NCI-H1930 (cell line): ENCODE measurements at regions not wholly inside any gene's neighbourhood (a gene's known extent, or its start where the extent isn't known, plus 50 kb on each side); places are given as distances from the start of the nearest gene placed in this dataset.
A peak's percentile ranks its signal among the peaks of the same experiment; 100 is the strongest.

Experiments used
- DNase-seq, 2 experiments: peaks; one replicate each; lab custom pipeline; 2025; lab: John Stamatoyannopoulos, UW

DNA sequence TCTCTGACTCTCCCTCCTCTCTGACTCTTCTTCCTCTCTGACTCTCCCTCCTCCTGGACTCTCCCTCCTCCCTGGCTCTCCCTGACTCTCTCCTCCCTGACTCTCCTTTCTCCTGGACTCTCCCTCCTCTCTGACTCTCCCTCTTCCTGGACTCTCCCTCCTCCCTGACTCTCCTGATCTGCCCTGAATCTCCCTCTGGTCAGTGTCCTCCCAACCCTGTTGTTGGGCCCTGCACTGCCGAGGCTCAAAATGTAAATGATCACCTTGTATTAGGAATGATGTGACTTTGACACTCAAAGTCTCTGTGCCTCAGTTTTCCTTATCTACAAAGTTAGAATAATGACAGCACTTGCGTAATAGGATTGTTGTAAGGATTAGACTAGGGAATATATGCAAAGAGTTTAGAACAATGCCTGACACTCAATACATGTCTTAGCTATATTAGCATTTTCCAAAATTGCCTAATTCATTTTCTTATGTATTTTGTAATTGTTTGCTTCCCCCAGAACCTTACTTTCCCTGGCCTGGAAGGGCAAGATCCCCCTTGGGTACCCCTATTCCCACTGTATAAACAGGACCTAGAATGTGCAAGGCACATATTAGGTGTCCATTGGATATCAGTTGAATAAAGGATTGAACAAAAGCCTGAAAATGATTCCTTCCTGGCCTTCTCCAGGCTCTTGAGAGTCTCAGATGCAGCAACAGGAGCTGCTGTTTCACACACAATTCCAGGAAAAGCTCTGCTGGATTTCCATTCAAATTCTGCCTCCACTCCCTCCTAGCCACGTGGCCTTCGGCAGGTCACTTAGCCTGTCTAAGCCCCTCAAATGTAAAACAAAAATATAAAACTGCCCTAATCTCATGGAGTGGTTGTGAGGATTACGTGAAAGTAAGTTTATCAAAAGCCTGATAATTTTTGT is 170.1 kb downstream of the INHBB start:
- no peak for DNase-seq

DNA sequence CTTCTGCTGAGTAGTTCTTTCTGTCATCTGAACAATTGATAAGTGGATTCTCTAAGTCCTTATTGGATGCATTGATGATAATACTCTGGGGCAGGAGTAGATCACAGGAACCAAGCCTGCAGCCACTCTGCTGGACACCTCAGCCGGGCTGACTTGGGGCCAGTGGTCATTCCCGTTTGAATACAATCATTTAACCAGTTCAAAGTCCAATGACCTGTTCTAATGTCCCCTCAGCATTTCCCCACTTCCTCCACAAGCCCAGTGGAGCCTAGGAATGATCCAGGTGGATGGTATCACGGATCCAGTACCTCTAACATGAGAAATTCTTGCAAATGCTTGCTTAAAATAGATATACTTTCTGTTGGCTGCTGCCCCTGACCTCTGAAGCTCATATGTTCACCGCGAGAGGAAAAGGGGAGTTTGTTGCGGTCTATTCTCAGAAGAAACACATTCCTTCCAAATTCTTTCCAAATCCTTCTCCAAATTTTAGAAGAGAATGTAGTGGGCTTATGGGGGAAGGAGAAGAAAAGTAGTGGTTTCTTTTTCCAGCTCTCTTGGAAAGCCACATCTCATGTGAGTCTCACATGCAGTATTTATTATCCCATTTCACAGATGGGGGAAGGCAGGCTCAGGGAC is 170.9 kb downstream of the INHBB start:
- no peak for DNase-seq

DNA sequence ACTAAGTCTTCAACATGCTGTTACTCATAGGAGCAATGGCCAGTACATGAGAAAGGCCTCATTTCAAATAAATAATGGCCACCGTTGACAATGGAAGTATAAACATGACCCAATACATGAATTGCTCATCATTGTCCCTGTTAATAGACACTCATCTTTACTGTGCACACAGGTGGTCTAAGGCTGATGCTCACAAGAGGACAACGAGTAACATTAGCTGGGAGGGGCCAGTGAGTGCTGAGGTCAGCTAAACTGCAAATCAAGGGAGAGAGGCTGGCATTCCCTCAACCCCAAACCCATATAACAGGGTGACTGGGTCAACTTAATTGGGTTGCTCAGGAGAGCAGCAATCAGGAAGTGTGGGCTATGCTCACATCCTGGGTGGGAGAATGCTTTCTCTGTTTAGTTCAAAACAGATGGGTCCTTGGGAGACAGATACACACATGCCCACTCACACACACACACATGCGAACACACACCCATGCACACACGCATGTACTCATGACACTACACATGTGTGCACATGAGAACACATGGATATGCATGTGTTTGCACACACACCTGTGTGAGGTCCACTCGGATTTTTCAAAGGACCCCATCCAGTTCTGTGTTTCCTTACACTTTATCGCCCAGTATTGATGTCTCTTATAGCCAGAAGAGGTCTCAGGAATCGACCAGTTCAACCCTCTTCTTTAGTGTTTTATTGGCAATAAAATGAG is 172.0 kb downstream of the INHBB start:
- DNase-seq = no peak

DNA sequence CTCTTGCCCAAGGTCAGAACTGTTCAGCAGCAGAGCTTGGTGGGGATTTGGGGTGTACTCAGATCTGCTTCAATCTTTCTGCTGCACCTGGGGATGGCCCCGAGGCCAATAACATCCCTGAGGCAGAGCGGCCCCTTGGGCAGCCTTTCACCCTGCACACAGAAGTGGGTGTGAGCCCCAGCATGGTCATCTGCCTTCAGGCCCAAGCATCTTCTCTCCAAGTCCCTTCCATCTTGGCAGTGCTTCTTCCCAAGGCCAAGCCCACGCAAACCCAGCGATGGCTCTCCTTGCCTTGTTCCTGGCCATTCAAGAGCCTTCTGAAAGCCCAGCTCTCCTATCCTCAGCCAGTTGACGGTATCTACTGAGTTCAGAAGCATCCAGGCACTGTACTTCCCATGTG is 172.9 kb downstream of the INHBB start:
- no peak for DNase-seq

DNA sequence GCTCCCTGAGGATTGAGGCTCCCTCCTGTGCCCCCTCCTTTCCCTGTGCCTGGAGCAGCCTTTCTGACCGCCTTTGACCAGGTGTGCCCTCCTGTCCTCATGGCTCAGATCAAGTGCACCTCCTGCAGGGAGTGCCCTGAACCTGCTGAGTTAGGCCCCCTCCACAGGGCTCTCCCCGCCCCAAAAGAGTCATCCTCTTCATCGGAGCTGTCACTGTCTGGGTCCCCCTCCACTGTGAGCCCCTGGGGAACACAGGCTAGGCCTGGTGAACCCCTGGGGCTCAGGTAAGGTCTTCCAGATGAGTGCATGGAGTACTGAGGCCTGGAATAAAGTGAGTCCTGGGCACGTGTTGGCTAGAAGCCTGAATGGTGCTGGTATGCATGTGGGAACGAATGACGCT is 173.5 kb downstream of the INHBB start:
- DNase-seq = no peak

DNA sequence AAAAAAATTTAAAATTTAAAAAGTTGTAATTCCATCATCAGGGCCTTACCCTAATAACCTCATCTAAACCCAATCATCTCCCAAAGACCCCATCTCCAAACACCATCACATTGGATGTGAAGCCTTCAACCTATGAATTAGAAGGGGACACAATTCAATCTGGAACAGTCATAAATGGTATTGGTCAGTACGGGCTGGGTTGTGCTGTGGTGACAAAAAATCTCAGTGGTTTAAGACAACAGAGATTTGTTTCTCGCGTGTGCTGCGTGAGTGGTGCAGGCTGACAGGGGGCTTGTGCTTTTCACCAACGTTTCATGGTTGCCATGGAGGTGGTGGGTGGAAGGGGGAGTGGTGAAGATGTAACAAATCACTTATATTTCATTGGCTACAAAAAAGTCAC is 174.5 kb downstream of the INHBB start:
- no peak for DNase-seq

DNA sequence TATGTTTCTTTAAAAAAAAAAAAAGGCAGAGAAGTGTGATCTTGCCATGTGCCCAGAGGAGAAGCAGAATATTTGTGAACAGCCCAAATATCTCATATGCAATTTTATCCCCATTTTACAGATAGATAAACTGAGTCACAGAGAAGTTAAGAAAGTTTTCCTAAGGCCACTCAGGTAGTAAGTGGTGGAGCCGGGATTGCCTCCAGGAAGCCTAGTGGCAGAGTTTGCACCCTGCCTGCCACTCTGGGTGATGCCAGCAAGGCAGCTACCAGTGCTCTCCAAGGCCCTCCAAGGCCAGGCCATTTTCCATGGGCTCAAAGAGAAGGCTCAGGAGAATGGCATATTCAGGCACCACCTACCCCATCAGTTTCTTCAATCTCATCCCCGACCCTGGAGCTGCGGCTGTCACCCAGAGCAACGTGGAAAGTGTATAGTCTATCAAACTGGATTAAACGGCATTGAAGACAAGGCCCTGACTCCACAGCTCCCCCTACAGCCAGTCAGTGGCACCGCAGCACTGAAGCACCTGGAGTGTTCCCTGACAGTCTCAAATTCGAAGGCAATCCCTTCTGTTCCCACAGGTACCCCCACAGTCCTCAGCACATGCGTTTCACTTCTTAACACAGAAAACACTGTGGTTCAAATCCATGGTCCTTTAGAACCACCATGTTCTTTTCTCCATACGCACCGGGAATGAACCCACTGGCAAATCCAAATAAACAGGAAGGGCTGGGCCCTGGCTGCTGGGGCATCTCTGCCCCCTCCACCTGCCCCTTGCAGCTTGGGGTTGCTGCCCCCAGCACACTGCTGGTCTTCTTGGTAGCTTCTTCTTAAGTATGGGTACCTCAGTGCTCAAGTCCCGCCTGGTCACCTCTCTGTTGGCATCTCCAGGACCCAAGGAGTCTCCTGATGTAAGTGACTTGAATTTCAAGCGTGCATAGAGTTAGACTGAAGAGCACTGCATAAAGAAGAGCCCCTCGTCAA is 175.3 kb downstream of the INHBB start:
- peak in 1 of 2 experiments; percentile 2 for DNase-seq

DNA sequence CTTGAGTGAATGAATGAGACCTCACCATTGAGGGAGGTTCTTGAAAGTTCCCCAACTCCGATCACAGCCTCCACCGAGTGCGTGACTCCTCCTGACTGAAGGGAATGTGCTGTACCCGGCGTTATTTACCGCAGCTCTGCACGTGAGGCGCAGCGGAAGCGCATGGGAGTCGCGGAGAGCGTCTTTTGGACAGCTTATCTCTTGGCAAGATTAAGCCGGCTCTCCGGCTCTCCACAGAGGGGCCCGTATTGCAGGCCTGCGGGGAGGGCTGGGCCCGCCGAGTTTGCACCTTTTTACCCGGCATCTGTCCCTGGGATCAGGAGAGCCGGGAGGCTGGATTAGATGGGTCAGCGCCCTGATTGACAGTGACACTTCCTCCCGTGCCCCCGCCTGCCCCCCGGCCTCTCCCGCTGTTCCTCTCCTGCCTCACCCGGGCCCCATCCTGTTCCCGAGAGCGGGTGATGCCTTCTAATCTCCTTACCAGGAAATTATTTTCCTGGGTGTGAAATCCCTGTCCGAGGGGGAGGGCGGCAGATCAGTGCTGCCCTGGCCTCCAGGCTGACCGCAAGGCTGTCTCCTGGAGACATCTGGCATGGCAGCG is 176.3 kb downstream of the INHBB start:
- no peak for DNase-seq

DNA sequence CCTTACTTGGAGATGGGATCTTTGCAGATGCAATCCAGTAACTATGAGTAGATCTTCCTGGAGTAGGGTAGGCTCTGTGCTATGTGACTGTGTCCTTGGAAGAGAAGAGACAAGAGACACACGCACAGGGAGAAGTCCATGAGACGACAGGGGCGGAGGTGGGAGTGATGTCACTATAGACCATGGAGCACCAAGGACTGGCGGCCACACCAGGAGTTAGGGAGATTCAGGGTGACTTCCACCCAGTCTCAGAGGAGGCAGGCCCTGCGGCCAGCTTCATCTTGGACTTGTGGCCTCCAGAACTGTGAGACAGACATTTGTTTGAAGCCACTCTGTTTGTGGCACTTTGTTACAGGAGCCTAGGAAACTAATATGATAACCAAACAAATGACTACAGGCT is 177.8 kb downstream of the INHBB start:
- DNase-seq = no peak

DNA sequence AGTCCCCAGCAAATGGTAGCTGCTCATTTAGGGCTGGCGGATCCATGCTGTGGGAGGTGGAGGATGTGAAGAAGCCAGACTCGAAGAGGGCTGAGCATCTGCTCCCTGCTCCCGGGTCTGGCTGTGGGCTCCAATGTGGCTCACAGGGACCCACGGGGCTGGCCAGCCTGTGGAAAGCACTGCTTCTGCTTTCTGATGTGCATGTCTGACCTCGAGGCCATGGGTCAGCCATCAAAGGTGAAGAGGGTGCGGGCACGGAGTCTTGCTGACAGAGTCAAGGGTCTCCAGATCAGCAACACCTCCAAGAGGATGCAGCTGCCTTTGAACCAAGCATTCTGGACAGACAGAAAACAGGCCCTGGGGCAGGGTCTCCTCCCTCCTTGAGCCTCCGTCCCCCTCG is 178.2 kb downstream of the INHBB start:
- DNase-seq = no peak

DNA sequence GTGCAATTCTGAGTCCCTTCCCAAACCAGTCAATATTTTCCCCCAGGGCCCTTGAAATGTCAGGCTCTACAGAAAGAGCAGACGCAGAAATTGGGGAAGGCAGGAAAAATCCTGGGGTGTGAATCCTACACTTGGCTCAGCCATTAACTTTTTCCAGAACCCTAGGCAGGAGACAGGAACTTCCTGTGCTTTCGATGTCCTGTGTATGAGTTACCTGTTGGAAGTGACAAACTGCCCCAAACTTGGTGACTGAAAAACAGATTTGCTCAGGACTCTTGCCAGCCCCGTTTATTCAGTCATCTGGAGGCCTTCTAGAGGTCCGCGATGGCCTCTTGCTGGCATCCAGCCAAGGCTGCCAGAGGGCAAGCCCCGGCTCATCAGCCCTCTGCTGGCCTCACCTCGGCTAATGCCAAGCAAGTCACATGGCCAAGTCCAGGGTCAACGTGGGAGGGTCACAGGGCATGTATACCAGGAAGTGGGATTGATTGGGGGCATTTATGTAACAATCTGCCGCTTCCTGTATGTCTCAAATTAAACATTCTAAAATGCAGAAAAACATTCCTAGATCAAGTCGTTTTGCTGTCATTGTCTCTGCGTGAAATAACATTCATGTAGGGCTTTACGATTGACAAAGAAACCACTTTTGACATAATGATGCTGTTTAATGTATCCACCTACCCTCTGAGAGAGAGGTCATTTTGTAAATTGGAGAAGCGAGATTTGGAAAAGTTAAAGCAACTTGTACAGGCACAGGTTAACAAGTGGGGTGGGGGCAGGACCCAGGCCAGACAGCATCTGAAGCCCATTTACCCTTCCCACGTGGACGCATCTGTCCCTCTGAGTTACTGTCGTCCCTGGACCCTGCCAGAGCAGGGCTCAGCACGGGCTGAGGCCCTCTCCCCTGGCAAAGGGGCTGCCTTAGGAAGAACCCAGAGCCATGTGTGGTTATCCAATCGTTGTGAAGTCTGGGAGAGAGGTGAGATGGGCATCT is 179.4 kb downstream of the INHBB start:
- DNase-seq = no peak

DNA sequence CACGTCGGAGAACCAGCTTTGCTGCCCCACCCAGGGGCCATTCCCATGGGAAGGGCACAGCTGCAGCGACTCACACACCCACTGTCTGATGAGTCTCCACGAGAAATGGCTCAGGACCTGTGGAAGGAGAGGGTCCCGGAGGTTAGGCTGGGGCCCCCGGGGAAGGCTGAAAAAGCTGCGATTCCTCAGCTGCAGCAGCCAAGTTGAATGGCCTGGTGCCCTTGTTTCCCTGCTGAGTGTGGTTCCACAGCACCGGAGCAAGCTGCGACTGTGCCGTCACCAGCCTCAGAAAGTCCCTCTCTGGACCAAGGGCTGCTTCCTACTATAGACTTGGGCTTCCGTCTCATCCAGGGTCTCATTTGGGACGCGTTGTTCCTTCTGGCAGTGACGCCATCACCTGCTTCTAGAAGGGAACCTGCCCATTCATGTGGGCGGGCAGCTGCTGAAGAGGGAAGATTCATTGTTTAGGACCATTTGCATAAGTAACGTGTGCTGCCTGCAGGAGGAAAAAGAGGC is 180.2 kb downstream of the INHBB start:
- no peak for DNase-seq

DNA sequence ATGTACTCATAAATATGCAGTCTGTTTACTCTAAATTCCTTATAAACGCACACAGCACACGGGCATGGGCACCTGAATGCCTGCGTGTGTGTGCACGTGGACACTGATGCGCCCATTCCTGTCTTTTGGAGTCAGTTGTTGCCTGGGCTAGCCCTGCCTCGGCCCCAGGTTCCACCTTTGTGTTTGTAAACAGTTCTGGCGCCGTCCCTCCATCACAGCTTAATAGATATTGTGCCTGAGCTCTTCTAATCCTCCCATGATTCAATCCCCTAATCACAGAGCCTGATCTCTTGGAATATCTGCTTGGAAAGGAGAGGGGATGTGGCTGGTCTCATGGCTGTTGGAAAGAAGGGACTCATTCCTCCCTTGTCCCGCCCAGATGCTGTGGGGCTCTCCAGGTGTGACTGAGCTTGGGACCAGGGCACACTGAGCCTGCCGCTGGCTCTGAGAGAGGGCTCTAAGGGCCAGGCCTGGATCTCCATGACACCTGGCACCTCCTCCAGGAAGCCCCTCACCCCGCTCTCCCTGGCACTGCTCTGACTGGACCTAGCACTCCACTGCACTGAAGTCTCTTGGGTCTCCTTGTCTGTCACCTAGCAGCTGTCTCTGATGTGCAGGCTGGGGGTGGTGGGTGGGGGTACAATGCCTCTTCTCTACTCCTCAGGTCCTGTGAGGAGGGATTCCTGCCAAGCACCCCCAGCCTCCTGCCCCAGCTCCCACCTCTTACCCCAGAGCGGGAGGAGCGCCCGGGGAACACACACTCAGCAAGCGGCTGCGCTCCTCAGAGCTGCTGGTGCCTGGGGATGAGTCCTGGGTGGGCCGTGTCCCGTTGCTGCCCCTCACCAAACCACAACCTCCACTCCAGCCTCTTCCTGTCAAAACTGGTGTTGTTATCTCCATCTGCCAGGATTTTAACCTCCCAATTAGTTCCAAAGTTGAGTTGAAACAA is 181.3 kb downstream of the INHBB start:
- DNase-seq = no peak

DNA sequence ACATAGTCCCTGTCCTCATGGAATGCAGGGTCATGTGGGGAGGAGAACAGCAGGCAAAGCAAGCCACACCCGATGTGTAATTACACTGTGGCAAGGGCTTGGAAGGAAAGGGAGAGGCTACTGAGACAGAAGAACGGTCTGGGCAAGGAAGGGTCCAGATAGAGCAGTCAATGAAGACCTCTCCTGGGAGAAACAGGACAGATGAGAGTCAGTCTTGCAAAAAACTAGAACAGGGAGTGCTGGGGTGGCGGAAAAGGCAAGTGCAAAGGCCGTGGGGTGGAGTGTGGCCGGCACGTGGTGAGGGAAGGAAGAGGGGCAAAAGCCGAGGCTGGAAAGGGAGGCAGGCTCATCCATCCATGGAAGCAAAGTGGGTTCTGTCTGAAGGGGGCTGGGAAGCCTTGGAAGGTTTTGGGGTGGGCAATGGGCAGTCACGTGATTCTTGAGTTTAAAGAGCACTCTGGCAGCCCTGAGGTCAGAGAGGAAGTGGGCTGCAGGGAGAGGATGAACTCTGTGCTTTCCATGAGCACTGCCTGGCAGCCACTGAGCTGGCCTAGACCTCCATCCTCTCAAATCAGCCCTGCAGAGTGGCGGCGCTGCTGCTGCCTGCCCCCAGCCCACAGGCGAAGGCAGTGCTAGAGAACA is 182.2 kb downstream of the INHBB start:
- no peak for DNase-seq

DNA sequence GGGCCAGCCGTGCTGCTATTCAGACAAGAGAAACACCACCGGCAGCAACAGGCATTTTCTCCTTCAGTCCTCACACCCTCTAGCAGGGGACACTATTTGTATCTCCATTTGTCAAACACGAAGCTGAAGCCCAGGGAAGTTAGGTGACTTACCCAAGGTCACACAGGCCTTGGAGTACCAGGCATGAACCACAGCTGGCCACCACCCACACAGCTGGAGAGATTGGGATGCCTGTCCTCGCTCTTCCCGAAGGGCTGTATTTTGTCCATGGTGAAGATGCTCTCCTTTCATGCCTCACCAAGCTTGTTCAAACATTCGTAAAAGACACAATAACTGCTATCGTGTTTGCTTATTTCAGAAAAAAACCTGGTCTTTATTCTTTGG is 182.7 kb downstream of the INHBB start:
- DNase-seq = no peak

DNA sequence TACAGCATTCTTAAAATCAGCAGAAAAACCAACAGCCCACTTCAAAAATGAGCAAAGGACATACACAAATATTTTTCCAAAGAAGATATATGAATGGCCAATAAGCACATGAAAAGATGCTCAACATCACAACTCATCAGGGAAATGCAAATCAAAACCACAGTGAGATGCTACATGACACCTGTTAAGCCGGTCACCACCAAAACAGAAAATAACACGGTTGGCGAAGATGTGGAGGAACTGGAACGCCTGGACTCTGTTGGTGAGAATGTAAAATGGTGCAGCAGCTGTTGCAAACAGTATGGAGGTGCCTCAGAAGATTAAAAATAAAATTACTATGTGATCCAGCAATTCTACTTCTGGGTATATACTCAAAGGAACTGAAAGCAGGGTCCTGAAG is 184.8 kb downstream of the INHBB start:
- DNase-seq = no peak

DNA sequence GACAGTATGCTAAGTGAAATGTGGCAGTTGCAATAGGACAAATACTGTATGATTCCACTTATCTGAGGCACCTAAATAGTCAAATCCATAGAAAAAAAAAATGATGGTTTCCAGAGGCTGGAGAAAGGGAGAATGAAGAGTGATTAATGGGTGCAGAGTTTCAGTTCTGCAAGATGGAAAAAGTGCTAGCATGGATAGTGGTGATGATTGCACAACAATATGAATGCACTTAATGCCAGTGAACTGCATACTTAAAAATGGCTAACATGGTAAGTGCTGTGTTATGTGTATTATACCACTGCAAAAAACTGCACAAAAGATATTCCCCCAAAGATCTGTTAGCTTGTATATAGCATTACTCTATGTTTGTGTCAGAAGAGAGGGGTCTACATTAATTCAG is 185.4 kb downstream of the INHBB start:
- no peak for DNase-seq
